ENCODE measurements at regions not wholly inside any gene's neighbourhood (a gene's known extent, or its start where the extent isn't known, plus 50 kb on each side); places are given as distances from the start of the nearest gene placed in this dataset.

DNA sequence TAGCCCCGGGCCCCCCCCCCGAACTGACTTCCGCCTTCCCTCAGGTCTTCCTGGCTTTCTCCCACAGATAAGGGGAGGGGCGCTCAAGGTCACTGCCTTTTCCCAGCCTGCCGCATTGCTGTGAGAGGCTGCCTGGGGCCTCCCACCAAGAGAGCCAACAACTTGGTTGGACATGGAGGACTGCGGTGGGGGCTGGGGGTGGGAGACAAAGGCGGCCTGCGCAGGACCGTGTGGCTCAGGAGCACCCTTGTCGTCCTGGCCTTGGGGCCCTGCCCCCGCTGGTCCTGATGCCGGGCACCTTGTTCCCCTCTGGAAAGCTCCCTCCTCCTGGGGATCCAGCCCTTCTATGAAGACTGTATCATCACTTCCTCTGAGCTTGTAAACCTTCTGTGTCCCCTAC, 105.6 kb upstream of the FOXF1 start:
- FAIRE-seq (no peak), DNase-seq (ENCODE audit: low read depth, low spot score) (no peak)
- no peak overlapping the region for H3K9ac ChIP-seq (ENCODE audit: control insufficient read depth, extremely low read depth, insufficient read depth, low read length)
- H3K9me1 ChIP-seq (ENCODE audit: control insufficient read depth, extremely low read depth, insufficient read depth, low read length), result no peaks in the 10 kb centered on the region
- dilution Hi-C loops (cut with MboI; ENCODE audit: extremely low pct_ligation_motif_present, low sequenced_read_pairs), result no loop called here
- H3K79me2 ChIP-seq (ENCODE audit: control insufficient read depth, insufficient read depth, low read length), result no peaks in the 10 kb centered on the region
- no peaks in the 10 kb centered on the region for H3K4me1 ChIP-seq (ENCODE audit: control insufficient read depth, extremely low read depth, insufficient read depth, low read length)
- no peak overlapping the region for H3K27ac ChIP-seq (ENCODE audit: control insufficient read depth, insufficient read depth, low read length)
- H3K27me3 ChIP-seq (ENCODE audit: control insufficient read depth, extremely low read depth, insufficient read depth, low read length), result no peaks in the 10 kb centered on the region
- TF ChIP-seq EZH2 (IDR thresholded peaks at IDR 0.05; ENCODE audit: low read length), result no peak
- TF ChIP-seq, protein P1, sequence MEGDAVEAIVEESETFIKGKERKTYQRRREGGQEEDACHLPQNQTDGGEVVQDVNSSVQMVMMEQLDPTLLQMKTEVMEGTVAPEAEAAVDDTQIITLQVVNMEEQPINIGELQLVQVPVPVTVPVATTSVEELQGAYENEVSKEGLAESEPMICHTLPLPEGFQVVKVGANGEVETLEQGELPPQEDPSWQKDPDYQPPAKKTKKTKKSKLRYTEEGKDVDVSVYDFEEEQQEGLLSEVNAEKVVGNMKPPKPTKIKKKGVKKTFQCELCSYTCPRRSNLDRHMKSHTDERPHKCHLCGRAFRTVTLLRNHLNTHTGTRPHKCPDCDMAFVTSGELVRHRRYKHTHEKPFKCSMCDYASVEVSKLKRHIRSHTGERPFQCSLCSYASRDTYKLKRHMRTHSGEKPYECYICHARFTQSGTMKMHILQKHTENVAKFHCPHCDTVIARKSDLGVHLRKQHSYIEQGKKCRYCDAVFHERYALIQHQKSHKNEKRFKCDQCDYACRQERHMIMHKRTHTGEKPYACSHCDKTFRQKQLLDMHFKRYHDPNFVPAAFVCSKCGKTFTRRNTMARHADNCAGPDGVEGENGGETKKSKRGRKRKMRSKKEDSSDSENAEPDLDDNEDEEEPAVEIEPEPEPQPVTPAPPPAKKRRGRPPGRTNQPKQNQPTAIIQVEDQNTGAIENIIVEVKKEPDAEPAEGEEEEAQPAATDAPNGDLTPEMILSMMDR (optimal IDR thresholded peaks at IDR 0.05 in 1 of 3, IDR thresholded peaks at IDR 0.05 in 1 of 3, conservative IDR thresholded peaks at IDR 0.05 in 1 of 3; ENCODE audit: extremely low read depth in 1 of 3, insufficient read depth in 2 of 3, low read length in 3 of 3), result no peak
- no peak overlapping the region for H2AFZ ChIP-seq (ENCODE audit: control insufficient read depth, low read length)
- H3K36me3 ChIP-seq (ENCODE audit: control insufficient read depth in 2 of 2, extremely low read depth in 1 of 2, insufficient read depth in 2 of 2, low read length in 2 of 2), result no peaks in the 10 kb centered on the region
- no peak overlapping the region for H3K4me2 ChIP-seq (ENCODE audit: control insufficient read depth, extremely low read depth, insufficient read depth, low read depth, low read length)
- no peaks in the 10 kb centered on the region for H4K20me1 ChIP-seq (ENCODE audit: control insufficient read depth, extremely low read depth, insufficient read depth, low read length)
- no peak overlapping the region for H3K4me3 ChIP-seq (ENCODE audit: control insufficient read depth in 2 of 3, extremely low read depth in 1 of 3, insufficient read depth in 2 of 3, low read depth in 1 of 3, low read length in 3 of 3)
- H3K9me3 ChIP-seq (ENCODE audit: control insufficient read depth, low read depth, low read length), result peaks cover 2% of the 10 kb centered on the region

DNA sequence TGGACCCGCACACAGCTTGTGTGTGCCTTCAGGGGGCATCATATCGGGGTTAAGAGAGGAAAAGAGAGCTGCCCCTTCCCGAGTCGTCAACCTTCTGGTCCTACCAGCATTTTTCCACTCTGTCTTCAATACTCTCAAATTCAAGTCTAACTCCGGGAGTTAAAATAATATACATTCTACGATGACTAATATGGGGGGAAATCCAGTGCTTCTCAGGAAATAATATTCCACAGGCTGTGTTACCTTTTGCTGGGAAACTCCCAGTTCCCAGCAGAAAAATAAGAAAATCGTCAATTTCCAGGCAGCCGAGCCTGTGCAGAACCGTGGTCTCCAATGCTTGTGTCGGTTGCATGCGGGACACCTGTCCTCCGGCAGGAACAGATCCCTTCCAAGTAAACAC, 105.0 kb upstream of the FOXF1 start:
- Histone ChIP-seq H3K27ac (ENCODE audit: control insufficient read depth, insufficient read depth, low read length) (no peak overlapping the region), H2AFZ (ENCODE audit: control insufficient read depth, low read length) (no peak overlapping the region), H3K9me3 (ENCODE audit: control insufficient read depth, low read depth, low read length) (no peaks in the 10 kb centered on the region), H3K36me3 (ENCODE audit: control insufficient read depth in 2 of 2, extremely low read depth in 1 of 2, insufficient read depth in 2 of 2, low read length in 2 of 2) (no peaks in the 10 kb centered on the region), H3K4me3 (ENCODE audit: control insufficient read depth in 2 of 3, extremely low read depth in 1 of 3, insufficient read depth in 2 of 3, low read depth in 1 of 3, low read length in 3 of 3) (no peak overlapping the region), H3K4me1 (ENCODE audit: control insufficient read depth, extremely low read depth, insufficient read depth, low read length) (no peaks in the 10 kb centered on the region), H3K79me2 (ENCODE audit: control insufficient read depth, insufficient read depth, low read length) (no peaks in the 10 kb centered on the region), H4K20me1 (ENCODE audit: control insufficient read depth, extremely low read depth, insufficient read depth, low read length) (no peaks in the 10 kb centered on the region), H3K27me3 (ENCODE audit: control insufficient read depth, extremely low read depth, insufficient read depth, low read length) (no peaks in the 10 kb centered on the region), H3K9me1 (ENCODE audit: control insufficient read depth, extremely low read depth, insufficient read depth, low read length) (no peaks in the 10 kb centered on the region), H3K9ac (ENCODE audit: control insufficient read depth, extremely low read depth, insufficient read depth, low read length) (no peak overlapping the region), H3K4me2 (ENCODE audit: control insufficient read depth, extremely low read depth, insufficient read depth, low read depth, low read length) (no peak overlapping the region)
- TF ChIP-seq, protein P1 (optimal IDR thresholded peaks at IDR 0.05 in 1 of 3, IDR thresholded peaks at IDR 0.05 in 1 of 3, conservative IDR thresholded peaks at IDR 0.05 in 1 of 3; ENCODE audit: extremely low read depth in 1 of 3, insufficient read depth in 2 of 3, low read length in 3 of 3), result no peak
- TF ChIP-seq EZH2 (IDR thresholded peaks at IDR 0.05; ENCODE audit: low read length), result no peak
- DNase-seq (ENCODE audit: low read depth, low spot score), result no peak
- no peak for FAIRE-seq
- dilution Hi-C loops (cut with MboI; ENCODE audit: extremely low pct_ligation_motif_present, low sequenced_read_pairs), result no loop called here

All from keratinocyte (primary cell).